ENCODE measurements at regions not wholly inside any gene's neighbourhood (a gene's known extent, or its start where the extent isn't known, plus 50 kb on each side); places are given as distances from the start of the nearest gene placed in this dataset.

- intact Hi-C loops (cut with DNase I), result no loop called here
- Histone ChIP-seq H3K4me3 (no peak overlapping the region), H3K9me3 (no peaks in the 10 kb centered on the region), H3K27ac (no peak overlapping the region), H3K4me1 (replicated peaks) (no peaks in the 10 kb centered on the region), H3K36me3 (no peaks in the 10 kb centered on the region), H3K27me3 (replicated peaks; ENCODE audit: insufficient read depth) (no peaks in the 10 kb centered on the region)
- DNase-seq (ENCODE audit: low spot score), result no peak
- 76% methylated on average over 3 of the region's 3 CpGs for WGBS
- TF ChIP-seq POLR2AphosphoS5 (IDR thresholded peaks at IDR 0.05) (no peak), POLR2A (IDR thresholded peaks at IDR 0.05) (no peak), CTCF (IDR thresholded peaks at IDR 0.05) (no peak)
Observed at GRCh38 chr7:41145656-41146055, 557.2 kb downstream of the INHBA start.

GRCh38 chr7:41142904-41143473 is 559.9 kb downstream of the INHBA start:
- intact Hi-C loops (cut with DNase I), result no loop called here
- H3K27me3 ChIP-seq (replicated peaks; ENCODE audit: insufficient read depth), result no peaks in the 10 kb centered on the region
- H3K9me3 ChIP-seq, result no peaks in the 10 kb centered on the region
- no peak overlapping the region for H3K4me3 ChIP-seq
- H3K4me1 ChIP-seq (replicated peaks), result no peaks in the 10 kb centered on the region
- no peak for TF ChIP-seq POLR2A (IDR thresholded peaks at IDR 0.05)
- no peak for TF ChIP-seq POLR2AphosphoS5 (IDR thresholded peaks at IDR 0.05)
- TF ChIP-seq CTCF (IDR thresholded peaks at IDR 0.05), result no peak
- H3K36me3 ChIP-seq, result no peaks in the 10 kb centered on the region
- H3K27ac ChIP-seq, result no peak overlapping the region
- no peak for DNase-seq (ENCODE audit: low spot score)

- 83% methylated on average over 5 of the region's 5 CpGs for WGBS
- no peaks in the 10 kb centered on the region for H3K4me1 ChIP-seq (replicated peaks)
- TF ChIP-seq POLR2A (IDR thresholded peaks at IDR 0.05) (no peak), CTCF (IDR thresholded peaks at IDR 0.05) (no peak), POLR2AphosphoS5 (IDR thresholded peaks at IDR 0.05) (no peak)
- intact Hi-C loops (cut with DNase I), result no loop called here
- no peaks in the 10 kb centered on the region for H3K27me3 ChIP-seq (replicated peaks; ENCODE audit: insufficient read depth)
- no peaks in the 10 kb centered on the region for H3K36me3 ChIP-seq
- DNase-seq (ENCODE audit: low spot score), result no peak
- no peak overlapping the region for H3K4me3 ChIP-seq
- no peak overlapping the region for H3K27ac ChIP-seq
- no peaks in the 10 kb centered on the region for H3K9me3 ChIP-seq
Observed at GRCh38 chr7:41139789-41140188, 563.1 kb downstream of the INHBA start.

- Histone ChIP-seq H3K4me3 (no peak overlapping the region), H3K27me3 (replicated peaks; ENCODE audit: insufficient read depth) (no peaks in the 10 kb centered on the region), H3K27ac (no peak overlapping the region), H3K36me3 (no peaks in the 10 kb centered on the region), H3K4me1 (replicated peaks) (no peaks in the 10 kb centered on the region), H3K9me3 (no peaks in the 10 kb centered on the region)
- TF ChIP-seq POLR2AphosphoS5 (IDR thresholded peaks at IDR 0.05), result no peak
- TF ChIP-seq CTCF (IDR thresholded peaks at IDR 0.05), result no peak
- no peak for TF ChIP-seq POLR2A (IDR thresholded peaks at IDR 0.05)
- DNase-seq (ENCODE audit: low spot score), result no peak
- intact Hi-C loops (cut with DNase I), result no loop called here
- WGBS, result 98% methylated on average over 15 of the region's 15 CpGs
Observed at GRCh38 chr7:41136551-41136950, 566.3 kb downstream of the INHBA start.

GRCh38 chr7:41135511-41135910 is 567.4 kb downstream of the INHBA start:
- 99% methylated on average over 6 of the region's 6 CpGs for WGBS
- intact Hi-C loops (cut with DNase I), result no loop called here
- TF ChIP-seq CTCF (IDR thresholded peaks at IDR 0.05) (no peak), POLR2A (IDR thresholded peaks at IDR 0.05) (no peak), POLR2AphosphoS5 (IDR thresholded peaks at IDR 0.05) (no peak)
- no peaks in the 10 kb centered on the region for H3K4me1 ChIP-seq (replicated peaks)
- H3K4me3 ChIP-seq, result no peak overlapping the region
- DNase-seq (ENCODE audit: low spot score), result no peak
- no peak overlapping the region for H3K27ac ChIP-seq
- H3K36me3 ChIP-seq, result no peaks in the 10 kb centered on the region
- H3K9me3 ChIP-seq, result no peaks in the 10 kb centered on the region
- H3K27me3 ChIP-seq (replicated peaks; ENCODE audit: insufficient read depth), result no peaks in the 10 kb centered on the region
